ENCODE measurements at regions not wholly inside any gene's neighbourhood (a gene's known extent, or its start where the extent isn't known, plus 50 kb on each side); places are given as distances from the start of the nearest gene placed in this dataset.

DNA sequence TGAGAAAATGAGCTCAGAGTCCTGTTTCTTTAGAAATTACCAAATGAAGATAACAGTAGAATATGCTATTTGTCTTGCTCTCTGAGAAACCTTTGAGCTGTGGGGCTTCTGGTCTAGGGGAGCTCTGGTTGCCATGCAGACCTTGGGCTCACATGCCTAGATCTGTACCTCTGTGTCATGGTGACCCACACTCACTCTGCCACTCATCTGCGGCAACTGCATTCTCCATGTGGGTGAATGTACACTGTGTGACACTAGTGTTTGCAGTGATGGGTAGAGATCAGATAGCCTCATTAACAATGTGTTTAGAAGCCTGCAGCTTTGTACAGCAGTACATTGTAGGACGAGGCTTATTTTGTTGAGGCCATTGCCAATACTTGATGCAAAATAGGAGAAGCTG is 521.2 kb downstream of the CHSY3 start:
- no peak for TF ChIP-seq MCM3 (IDR thresholded peaks at IDR 0.05)
- no peak for TF ChIP-seq FOXJ3 (CRISPR knock-in tag; IDR thresholded peaks at IDR 0.05)
- no peak for TF ChIP-seq HMG20B (CRISPR knock-in tag; IDR thresholded peaks at IDR 0.05)
- no peak for TF ChIP-seq GABPA (tag; conservative IDR thresholded peaks at IDR 0.05; ENCODE audit: low read depth)
- TF ChIP-seq, protein P1, sequence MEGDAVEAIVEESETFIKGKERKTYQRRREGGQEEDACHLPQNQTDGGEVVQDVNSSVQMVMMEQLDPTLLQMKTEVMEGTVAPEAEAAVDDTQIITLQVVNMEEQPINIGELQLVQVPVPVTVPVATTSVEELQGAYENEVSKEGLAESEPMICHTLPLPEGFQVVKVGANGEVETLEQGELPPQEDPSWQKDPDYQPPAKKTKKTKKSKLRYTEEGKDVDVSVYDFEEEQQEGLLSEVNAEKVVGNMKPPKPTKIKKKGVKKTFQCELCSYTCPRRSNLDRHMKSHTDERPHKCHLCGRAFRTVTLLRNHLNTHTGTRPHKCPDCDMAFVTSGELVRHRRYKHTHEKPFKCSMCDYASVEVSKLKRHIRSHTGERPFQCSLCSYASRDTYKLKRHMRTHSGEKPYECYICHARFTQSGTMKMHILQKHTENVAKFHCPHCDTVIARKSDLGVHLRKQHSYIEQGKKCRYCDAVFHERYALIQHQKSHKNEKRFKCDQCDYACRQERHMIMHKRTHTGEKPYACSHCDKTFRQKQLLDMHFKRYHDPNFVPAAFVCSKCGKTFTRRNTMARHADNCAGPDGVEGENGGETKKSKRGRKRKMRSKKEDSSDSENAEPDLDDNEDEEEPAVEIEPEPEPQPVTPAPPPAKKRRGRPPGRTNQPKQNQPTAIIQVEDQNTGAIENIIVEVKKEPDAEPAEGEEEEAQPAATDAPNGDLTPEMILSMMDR (IDR thresholded peaks at IDR 0.05 in 2 of 3, conservative IDR thresholded peaks at IDR 0.05 in 1 of 3; ENCODE audit: insufficient read depth in 2 of 3, low read depth in 1 of 3, low read length in 3 of 3): no peak
- TF ChIP-seq, protein P2, sequence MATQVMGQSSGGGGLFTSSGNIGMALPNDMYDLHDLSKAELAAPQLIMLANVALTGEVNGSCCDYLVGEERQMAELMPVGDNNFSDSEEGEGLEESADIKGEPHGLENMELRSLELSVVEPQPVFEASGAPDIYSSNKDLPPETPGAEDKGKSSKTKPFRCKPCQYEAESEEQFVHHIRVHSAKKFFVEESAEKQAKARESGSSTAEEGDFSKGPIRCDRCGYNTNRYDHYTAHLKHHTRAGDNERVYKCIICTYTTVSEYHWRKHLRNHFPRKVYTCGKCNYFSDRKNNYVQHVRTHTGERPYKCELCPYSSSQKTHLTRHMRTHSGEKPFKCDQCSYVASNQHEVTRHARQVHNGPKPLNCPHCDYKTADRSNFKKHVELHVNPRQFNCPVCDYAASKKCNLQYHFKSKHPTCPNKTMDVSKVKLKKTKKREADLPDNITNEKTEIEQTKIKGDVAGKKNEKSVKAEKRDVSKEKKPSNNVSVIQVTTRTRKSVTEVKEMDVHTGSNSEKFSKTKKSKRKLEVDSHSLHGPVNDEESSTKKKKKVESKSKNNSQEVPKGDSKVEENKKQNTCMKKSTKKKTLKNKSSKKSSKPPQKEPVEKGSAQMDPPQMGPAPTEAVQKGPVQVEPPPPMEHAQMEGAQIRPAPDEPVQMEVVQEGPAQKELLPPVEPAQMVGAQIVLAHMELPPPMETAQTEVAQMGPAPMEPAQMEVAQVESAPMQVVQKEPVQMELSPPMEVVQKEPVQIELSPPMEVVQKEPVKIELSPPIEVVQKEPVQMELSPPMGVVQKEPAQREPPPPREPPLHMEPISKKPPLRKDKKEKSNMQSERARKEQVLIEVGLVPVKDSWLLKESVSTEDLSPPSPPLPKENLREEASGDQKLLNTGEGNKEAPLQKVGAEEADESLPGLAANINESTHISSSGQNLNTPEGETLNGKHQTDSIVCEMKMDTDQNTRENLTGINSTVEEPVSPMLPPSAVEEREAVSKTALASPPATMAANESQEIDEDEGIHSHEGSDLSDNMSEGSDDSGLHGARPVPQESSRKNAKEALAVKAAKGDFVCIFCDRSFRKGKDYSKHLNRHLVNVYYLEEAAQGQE (IDR thresholded peaks at IDR 0.05; ENCODE audit: borderline replicate concordance): no peak
- TF ChIP-seq, protein P2 (CRISPR knock-in tag; IDR thresholded peaks at IDR 0.05; ENCODE audit: low read depth): no peak
- no peak for TF ChIP-seq RAD21 (CRISPR knock-in tag; conservative IDR thresholded peaks at IDR 0.05 in 1 of 2, IDR thresholded peaks at IDR 0.05 in 1 of 2)
- TF ChIP-seq IFI16 (CRISPR knock-in tag; IDR thresholded peaks at IDR 0.05): no peak
- no peak for TF ChIP-seq EZH2 (IDR thresholded peaks at IDR 0.05; ENCODE audit: borderline replicate concordance, low read depth, low read length)
- TF ChIP-seq NR2C2 (CRISPR knock-in tag; IDR thresholded peaks at IDR 0.05): no peak
- TF ChIP-seq NR2C2 (tag; IDR thresholded peaks at IDR 0.05): no peak
- no peak for TF ChIP-seq CREM (IDR thresholded peaks at IDR 0.05; ENCODE audit: low read depth)
- TF ChIP-seq, protein P3, sequence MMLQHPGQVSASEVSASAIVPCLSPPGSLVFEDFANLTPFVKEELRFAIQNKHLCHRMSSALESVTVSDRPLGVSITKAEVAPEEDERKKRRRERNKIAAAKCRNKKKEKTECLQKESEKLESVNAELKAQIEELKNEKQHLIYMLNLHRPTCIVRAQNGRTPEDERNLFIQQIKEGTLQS (IDR thresholded peaks at IDR 0.05): no peak
- TF ChIP-seq, protein P3 (CRISPR knock-in tag; conservative IDR thresholded peaks at IDR 0.05): no peak
- TF ChIP-seq, protein P4, sequence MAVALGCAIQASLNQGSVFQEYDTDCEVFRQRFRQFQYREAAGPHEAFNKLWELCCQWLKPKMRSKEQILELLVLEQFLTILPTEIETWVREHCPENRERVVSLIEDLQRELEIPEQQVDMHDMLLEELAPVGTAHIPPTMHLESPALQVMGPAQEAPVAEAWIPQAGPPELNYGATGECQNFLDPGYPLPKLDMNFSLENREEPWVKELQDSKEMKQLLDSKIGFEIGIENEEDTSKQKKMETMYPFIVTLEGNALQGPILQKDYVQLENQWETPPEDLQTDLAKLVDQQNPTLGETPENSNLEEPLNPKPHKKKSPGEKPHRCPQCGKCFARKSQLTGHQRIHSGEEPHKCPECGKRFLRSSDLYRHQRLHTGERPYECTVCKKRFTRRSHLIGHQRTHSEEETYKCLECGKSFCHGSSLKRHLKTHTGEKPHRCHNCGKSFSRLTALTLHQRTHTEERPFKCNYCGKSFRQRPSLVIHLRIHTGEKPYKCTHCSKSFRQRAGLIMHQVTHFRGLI (CRISPR knock-in tag; IDR thresholded peaks at IDR 0.05): no peak
